VCaP (cell line): ENCODE measurements at regions not wholly inside any gene's neighbourhood (a gene's known extent, or its start where the extent isn't known, plus 50 kb on each side); places are given as distances from the start of the nearest gene placed in this dataset.

Source experiments
- H3K27ac ChIP-seq: fragments of 450-650 bp; 2 replicates; pipeline ENCODE4 v1.5.1; 2017
- CTCF ChIP-seq: fragments of 450-650 bp; conservative IDR thresholded peaks from 2 replicates; pipeline ENCODE4 v1.5.1; 2017; ENCODE audit warnings: mild to moderate bottlenecking, moderate library complexity

GRCh38 chr9:24351258-24351657 lies 194.4 kb downstream of the IZUMO3 start:
- no peak overlapping the region for H3K27ac ChIP-seq
- no peak for TF ChIP-seq CTCF

GRCh38 chr9:24342457-24342856 lies 203.2 kb downstream of the IZUMO3 start:
- peak; percentile 57; the same call in 1 of the 2 replicates for TF ChIP-seq CTCF
- no peak overlapping the region for H3K27ac ChIP-seq

GRCh38 chr9:24333629-24334028 lies 212.1 kb downstream of the IZUMO3 start:
- no peak for TF ChIP-seq CTCF
- H3K27ac ChIP-seq = no peak overlapping the region

GRCh38 chr9:24298912-24299311 lies 246.8 kb downstream of the IZUMO3 start:
- H3K27ac ChIP-seq = no peak overlapping the region
- no peak for TF ChIP-seq CTCF

GRCh38 chr9:24297931-24298330 lies 247.8 kb downstream of the IZUMO3 start:
- TF ChIP-seq CTCF = no peak
- no peak overlapping the region for H3K27ac ChIP-seq

GRCh38 chr9:24296124-24296523 lies 249.6 kb downstream of the IZUMO3 start:
- TF ChIP-seq CTCF = no peak
- H3K27ac ChIP-seq = no peak overlapping the region

GRCh38 chr9:24293386-24293785 lies 252.3 kb downstream of the IZUMO3 start:
- H3K27ac ChIP-seq = peak overlapping the region; percentile 49

More at GRCh38 chr9:24293386-24293785, 252.3 kb downstream of the IZUMO3 start:
- TF ChIP-seq CTCF = no peak
